Loucy (cell line): ENCODE measurements at regions not wholly inside any gene's neighbourhood (a gene's known extent, or its start where the extent isn't known, plus 50 kb on each side); places are given as distances from the start of the nearest gene placed in this dataset.

Experiments used
- CTCF ChIP-seq: fragments of 200-600 bp; sonication (generic); conservative IDR thresholded peaks from 2 replicates; pipeline ENCODE4 v1.5.1; 2014; ENCODE audit warnings: mild to moderate bottlenecking, antibody characterized with exemption, low read length
- EZH2phosphoT487 ChIP-seq: fragments of 200-600 bp; IDR thresholded peaks from 2 replicates; pipeline ENCODE4 v1.6.1; 2018; ENCODE audit warnings: antibody characterized with exemption, mild to moderate bottlenecking, moderate library complexity, borderline replicate concordance

- TF ChIP-seq CTCF (no peak), EZH2phosphoT487 (no peak)
These were observed 453.0 kb upstream of the MIS18BP1 start for GRCh38 chr14:45705940-45706534.
